H9 (cell line): ENCODE measurements at regions not wholly inside any gene's neighbourhood (a gene's known extent, or its start where the extent isn't known, plus 50 kb on each side); places are given as distances from the start of the nearest gene placed in this dataset.
A peak's percentile ranks its signal among the peaks of the same experiment; 100 is the strongest.

Experiments
- DNase-seq: peaks from one replicate; pipeline ENCODE4 v3.0.0-alpha.2; 2017
- H2AFZ ChIP-seq: one replicate; pipeline ENCODE4 v1.6.1; 2013; ENCODE audit warnings: mild to moderate bottlenecking, low read length, control low read depth, moderate library complexity
- H2AK5ac ChIP-seq: 2 replicates; pipeline ENCODE4 v1.6.1; 2013; ENCODE audit warnings: low read length, control low read depth, mixed read lengths; ENCODE audit not compliant: insufficient read length
- H2BK120ac ChIP-seq: one replicate; pipeline ENCODE4 v1.6.1; 2013; ENCODE audit warnings: low read depth, mild to moderate bottlenecking, low read length, control low read depth, inconsistent platforms; ENCODE audit not compliant: poor library complexity, severe bottlenecking
- H2BK12ac ChIP-seq: 2 replicates; pipeline ENCODE4 v1.6.1; 2013; ENCODE audit warnings: low read length, control low read depth, mixed read lengths, low read depth; ENCODE audit not compliant: insufficient read length
- H2BK15ac ChIP-seq: 2 replicates; pipeline ENCODE4 v1.6.1; 2013; ENCODE audit warnings: low read depth, low read length, control low read depth
- H2BK20ac ChIP-seq: one replicate; pipeline ENCODE4 v1.6.1; 2013; ENCODE audit warnings: low read depth, mild to moderate bottlenecking, low read length, control low read depth, inconsistent platforms; ENCODE audit not compliant: poor library complexity, severe bottlenecking
- H2BK5ac ChIP-seq: 2 replicates; pipeline ENCODE4 v1.6.1; 2013; ENCODE audit warnings: low read length, control low read depth, mixed read lengths; ENCODE audit not compliant: insufficient read length
- H3K14ac ChIP-seq: 2 replicates; pipeline ENCODE4 v1.6.1; 2013; ENCODE audit warnings: low read length, control low read depth; ENCODE audit not compliant: insufficient read depth
- H3K18ac ChIP-seq: 2 replicates; pipeline ENCODE4 v1.6.1; 2013; ENCODE audit warnings: low read depth, mild to moderate bottlenecking, mixed read lengths, low read length, control low read depth; ENCODE audit not compliant: insufficient read length
- H3K23ac ChIP-seq: 2 replicates; pipeline ENCODE4 v1.6.1; 2013; ENCODE audit warnings: low read length, control low read depth, mixed read lengths, low read depth; ENCODE audit not compliant: insufficient read length
- H3K23me2 ChIP-seq: 2 replicates; pipeline ENCODE4 v1.6.1; 2013; ENCODE audit warnings: low read depth, mild to moderate bottlenecking, mixed read lengths, low read length, control low read depth; ENCODE audit not compliant: insufficient read length, poor library complexity, severe bottlenecking
- H3K27ac ChIP-seq: 2 replicates; pipeline ENCODE4 v1.5.1; 2013; ENCODE audit warnings: low read length, control low read depth, mixed read lengths, low read depth; ENCODE audit not compliant: insufficient read length
- H3K27me3 ChIP-seq: 2 replicates; pipeline ENCODE4 v1.6.1; 2013; ENCODE audit warnings: low read length, control low read depth, inconsistent platforms; ENCODE audit not compliant: insufficient read depth
- H3K4ac ChIP-seq: 2 replicates; pipeline ENCODE4 v1.6.1; 2013; ENCODE audit warnings: low read depth, mild to moderate bottlenecking, control low read depth, inconsistent platforms, low read length, moderate library complexity
- H3K4me1 ChIP-seq: 2 replicates; pipeline ENCODE4 v1.6.1; 2013; ENCODE audit warnings: low read length, control low read depth, inconsistent platforms; ENCODE audit not compliant: insufficient read depth
- H3K4me2 ChIP-seq: 2 replicates; pipeline ENCODE4 v1.6.1; 2013; ENCODE audit warnings: low read length, control low read depth, mixed read lengths; ENCODE audit not compliant: insufficient read length, insufficient read depth
- H3K56ac ChIP-seq: 2 replicates; pipeline ENCODE4 v1.6.1; 2013; ENCODE audit warnings: low read depth, mild to moderate bottlenecking, mixed read lengths, low read length, control low read depth; ENCODE audit not compliant: insufficient read length
- H3K79me1 ChIP-seq: 2 replicates; pipeline ENCODE4 v1.6.1; 2013; ENCODE audit warnings: low read depth, mild to moderate bottlenecking, moderate library complexity, low read length, control low read depth, inconsistent platforms; ENCODE audit not compliant: insufficient read depth, poor library complexity, severe bottlenecking
- H3K79me2 ChIP-seq: 2 replicates; pipeline ENCODE4 v1.6.1; 2013; ENCODE audit warnings: low read length, control low read depth, inconsistent platforms; ENCODE audit not compliant: insufficient read depth
- H3K9ac ChIP-seq: 2 replicates; pipeline ENCODE4 v1.6.1; 2013; ENCODE audit warnings: low read length, control low read depth, mixed read lengths; ENCODE audit not compliant: insufficient read length; ENCODE audit errors: extremely low read depth
- H3K9me3 ChIP-seq: one replicate; pipeline ENCODE4 v1.6.1; 2013; ENCODE audit warnings: low read depth, low read length, inconsistent platforms; ENCODE audit not compliant: control insufficient read depth
- H3T11ph ChIP-seq: one replicate; pipeline ENCODE4 v1.6.1; 2013; ENCODE audit warnings: mild to moderate bottlenecking, low read length, control low read depth, inconsistent platforms
- H4K20me1 ChIP-seq: one replicate; pipeline ENCODE4 v1.6.1; 2013; ENCODE audit not compliant: control insufficient read depth, insufficient read length, insufficient read depth
- H4K5ac ChIP-seq: 2 replicates; pipeline ENCODE4 v1.6.1; 2013; ENCODE audit warnings: low read depth, mild to moderate bottlenecking, mixed read lengths, low read length, control low read depth; ENCODE audit not compliant: insufficient read length
- H4K8ac ChIP-seq: replicated peaks from 2 replicates; pipeline ENCODE4 v1.6.1; 2013; ENCODE audit warnings: low read length, control low read depth, mixed read lengths, low read depth; ENCODE audit not compliant: insufficient read length
- H4K91ac ChIP-seq: 2 replicates; pipeline ENCODE4 v1.6.1; 2013; ENCODE audit warnings: low read depth, mild to moderate bottlenecking, moderate library complexity, mixed read lengths, low read length, control low read depth; ENCODE audit not compliant: insufficient read length
- H3K27ac Mint-ChIP-seq, 3 experiments: 2 replicates in 2 of 3; 3 replicates in 1 of 3; pipeline ENCODE4 v1.8.0; 2020 to 2021; ENCODE audit warnings: mixed read lengths in 3 of 3, mild to moderate bottlenecking in 1 of 3, moderate library complexity in 1 of 3
- H3K27me3 Mint-ChIP-seq: 2 replicates; pipeline ENCODE4 v1.8.0; 2021; ENCODE audit warnings: low read depth, mild to moderate bottlenecking, moderate library complexity, mixed read lengths
- H3K36me3 Mint-ChIP-seq, 3 experiments: 2 replicates in 2 of 3; 3 replicates in 1 of 3; pipeline ENCODE4 v1.8.0; 2020 to 2021; ENCODE audit warnings: low read depth in 3 of 3, mixed read lengths in 3 of 3; ENCODE audit not compliant: insufficient read depth in 1 of 3
- H3K4me1 Mint-ChIP-seq, 2 experiments: 2 replicates each; pipeline ENCODE4 v1.8.0; 2020; ENCODE audit warnings: mixed read lengths in 2 of 2
- H3K4me3 Mint-ChIP-seq, 2 experiments: 2 replicates in 1 of 2; 3 replicates in 1 of 2; pipeline ENCODE4 v1.8.0; 2020 to 2021; ENCODE audit warnings: mild to moderate bottlenecking in 2 of 2, mixed read lengths in 2 of 2, moderate library complexity in 1 of 2
- H3K9me3 Mint-ChIP-seq, 2 experiments: 2 replicates in 1 of 2; 3 replicates in 1 of 2; pipeline ENCODE4 v1.8.0; 2020; ENCODE audit warnings: mild to moderate bottlenecking in 2 of 2, mixed read lengths in 2 of 2, moderate library complexity in 1 of 2
- CTCF ChIP-seq: fragments of 200-600 bp; sonication (generic); conservative IDR thresholded peaks from 3 replicates; pipeline ENCODE4 v1.8.0; 2021; ENCODE audit warnings: antibody characterized with exemption, mild to moderate bottlenecking

- no peaks in the 10 kb centered on the region for H3K27me3 ChIP-seq
- no peak overlapping the region for H2BK120ac ChIP-seq
- no peak overlapping the region for H4K8ac ChIP-seq
- no peak overlapping the region for H3T11ph ChIP-seq
- no peak for DNase-seq
- H3K27ac ChIP-seq = no peak overlapping the region
- no peak overlapping the region for H2AK5ac ChIP-seq
- Mint-ChIP-seq H3K36me3 (peaks cover 0 to 4% (median 0%) of the 10 kb centered on the region in 3 experiments; a peak in 2 of 7 replicates), H3K4me3 (no peak overlapping the region), H3K27me3 (no peaks in the 10 kb centered on the region), H3K27ac (peak overlapping the region in 1 of 3 experiments; percentile 96; a peak in 2 of 7 replicates), H3K4me1 (peaks cover 30 to 34% of the 10 kb centered on the region in 2 experiments), H3K9me3 (no peaks in the 10 kb centered on the region)
- H3K23ac ChIP-seq = no peak overlapping the region
- no peak overlapping the region for H3K18ac ChIP-seq
- no peak overlapping the region for H2AFZ ChIP-seq
- H3K14ac ChIP-seq = no peak overlapping the region
- H2BK5ac ChIP-seq = no peak overlapping the region
- no peaks in the 10 kb centered on the region for H3K79me2 ChIP-seq
- no peak overlapping the region for H3K4me2 ChIP-seq
- H3K23me2 ChIP-seq = no peaks in the 10 kb centered on the region
- H3K4me1 ChIP-seq = 0 out of 2 replicates have a peak, but pooled peaks cover 5% of the 10 kb centered on the region
- no peak overlapping the region for H4K5ac ChIP-seq
- no peak overlapping the region for H2BK20ac ChIP-seq
- no peak overlapping the region for H3K56ac ChIP-seq
- H4K91ac ChIP-seq = no peak overlapping the region
- H3K4ac ChIP-seq = no peak overlapping the region
- H2BK15ac ChIP-seq = no peak overlapping the region
- no peaks in the 10 kb centered on the region for H3K79me1 ChIP-seq
- TF ChIP-seq CTCF = no peak
- H4K20me1 ChIP-seq = no peaks in the 10 kb centered on the region
- no peak overlapping the region for H2BK12ac ChIP-seq
- no peaks in the 10 kb centered on the region for H3K9me3 ChIP-seq
- H3K9ac ChIP-seq = no peak overlapping the region
These were observed 365.1 kb downstream of the IPO8 start for GRCh38 chr12:30330565-30330964.
